ENCODE measurements at regions not wholly inside any gene's neighbourhood (a gene's known extent, or its start where the extent isn't known, plus 50 kb on each side); places are given as distances from the start of the nearest gene placed in this dataset.

GRCh38 chr3:72137865-72138861 lies 353.2 kb upstream of the PROK2 start:
- no peak overlapping the region for H2AK5ac ChIP-seq (ENCODE audit: low read depth, low read length)
- no peak for FAIRE-seq
- CTCF ChIA-PET (ENCODE audit: partially characterized antibody) = interaction anchor here (0.6 to 2.0 kb wide), 5 partner anchors 16 to 263 kb away, joined by 3 to 4 read pairs (median 3); no protein-coding TSS in a partner anchor
- TF ChIP-seq SIN3A (conservative IDR thresholded peaks at IDR 0.05 in 1 of 2, IDR thresholded peaks at IDR 0.05 in 1 of 2; ENCODE audit: low read depth in 1 of 2, low read length in 2 of 2) (no peak), PHF8 (conservative IDR thresholded peaks at IDR 0.05; ENCODE audit: low read depth, low read length) (no peak), EZH2 (IDR thresholded peaks at IDR 0.05; ENCODE audit: low read depth, low read length, severe bottlenecking) (no peak), MAFK (IDR thresholded peaks at IDR 0.05; ENCODE audit: low read depth, low read length) (no peak), GTF2F1 (IDR thresholded peaks at IDR 0.05; ENCODE audit: borderline replicate concordance, low read depth, low read length) (no peak), TBP (IDR thresholded peaks at IDR 0.05; ENCODE audit: low read depth, low read length) (no peak), KDM4A (IDR thresholded peaks at IDR 0.05; ENCODE audit: low read depth, low read length, severe bottlenecking) (no peak), CHD1 (IDR thresholded peaks at IDR 0.05; ENCODE audit: low read depth, low read length) (no peak), RBBP5 (IDR thresholded peaks at IDR 0.05; ENCODE audit: borderline replicate concordance, low read depth, low read length) (no peak), RAD21 (IDR thresholded peaks at IDR 0.05 in 1 of 2, conservative IDR thresholded peaks at IDR 0.05 in 1 of 2; ENCODE audit: low read depth in 2 of 2, low read length in 2 of 2) (no peak), EP300 (IDR thresholded peaks at IDR 0.05; ENCODE audit: borderline replicate concordance in 1 of 2, low read depth in 2 of 2, low read length in 2 of 2) (no peak)

More at GRCh38 chr3:72137865-72138861, 353.2 kb upstream of the PROK2 start:
- no peak overlapping the region for H4K8ac ChIP-seq (ENCODE audit: extremely low read depth, insufficient read depth, low read length)
- WGBS, 2 experiments (ENCODE audit: extremely low coverage in 1 of 2, insufficient coverage in 1 of 2, insufficient read length in 1 of 2, insufficient replicate concordance in 2 of 2, low coverage in 1 of 2, low lambda C conversion rate in 2 of 2, missing lambda C conversion rate in 1 of 2) = 90% methylated on average over 9 of the region's 9 CpGs; no CpG with 5 or more reads in 1 of the 2 experiments
- no peaks in the 10 kb centered on the region for H3K79me2 ChIP-seq (ENCODE audit: control insufficient read depth in 1 of 2, insufficient read depth in 2 of 2, low read length in 2 of 2)
- no peak overlapping the region for H3K18ac ChIP-seq (ENCODE audit: extremely low read depth, low read length)
- H3K23me2 ChIP-seq (ENCODE audit: low read depth, low read length) = no peaks in the 10 kb centered on the region
- H2BK12ac ChIP-seq (ENCODE audit: low read depth, low read length) = no peak overlapping the region
- DNase-seq (ENCODE audit: low read depth in 1 of 2, low spot score in 2 of 2) = no peak
- H3K14ac ChIP-seq (ENCODE audit: insufficient read length) = no peak overlapping the region
- no peaks in the 10 kb centered on the region for H3K79me1 ChIP-seq (ENCODE audit: low read depth, low read length)
- no peak overlapping the region for H2BK5ac ChIP-seq (ENCODE audit: low read depth, low read length)
- no peak overlapping the region for H3K23ac ChIP-seq (ENCODE audit: insufficient read length)
- H4K20me1 ChIP-seq (replicated peaks in 1 of 2; ENCODE audit: control insufficient read depth in 1 of 2, insufficient read depth in 2 of 2, low read length in 2 of 2) = no peaks in the 10 kb centered on the region
- H2BK20ac ChIP-seq (ENCODE audit: low read length) = no peak overlapping the region
- H4K91ac ChIP-seq (replicated peaks; ENCODE audit: insufficient read length, low read length) = no peak overlapping the region
- H3K4me2 ChIP-seq (ENCODE audit: insufficient read depth in 1 of 2, low read depth in 2 of 2, low read length in 2 of 2) = no peak overlapping the region
- peaks cover 0 to 4% (median 1%) of the 10 kb centered on the region in 4 experiments; a peak in 3 of 7 replicates for H3K4me1 ChIP-seq (replicated peaks in 1 of 4; ENCODE audit: control insufficient read depth in 3 of 4, insufficient read depth in 4 of 4, low read length in 3 of 4)
- no peak overlapping the region for H4K5ac ChIP-seq (ENCODE audit: insufficient read length, low read depth, low read length)
- H3K36me3 ChIP-seq (ENCODE audit: control insufficient read depth in 2 of 4, insufficient read depth in 4 of 4, low read length in 3 of 4) = no peaks in the 10 kb centered on the region
- H2BK120ac ChIP-seq (replicated peaks; ENCODE audit: low read depth, low read length) = no peak overlapping the region
- no peak overlapping the region for H3K27ac ChIP-seq (ENCODE audit: low read depth, low read length)
- no peak overlapping the region for H3K4me3 ChIP-seq (ENCODE audit: extremely low read depth in 1 of 4, insufficient read depth in 2 of 4, low read depth in 3 of 4, low read length in 4 of 4)
- H2BK15ac ChIP-seq (ENCODE audit: low read length) = no peak overlapping the region
- H3K9ac ChIP-seq (replicated peaks in 1 of 4; ENCODE audit: extremely low read depth in 1 of 4, low read depth in 3 of 4, low read length in 3 of 4) = no peak overlapping the region
- POLR2A ChIA-PET (ENCODE audit: partially characterized antibody) = no interaction called here
- no peaks in the 10 kb centered on the region for H3K9me3 ChIP-seq (ENCODE audit: insufficient read depth in 2 of 2, low read depth in 1 of 2, low read length in 1 of 2)
- H2AFZ ChIP-seq (ENCODE audit: low read length) = no peak overlapping the region
- no peak overlapping the region for H3K56ac ChIP-seq (replicated peaks; ENCODE audit: insufficient read length, low read depth, low read length)
- H3K4ac ChIP-seq (replicated peaks; ENCODE audit: insufficient read length, low read depth, low read length) = no peak overlapping the region
- H3K27me3 ChIP-seq (replicated peaks in 1 of 4; ENCODE audit: control insufficient read depth in 3 of 4, extremely low read depth in 1 of 4, insufficient read depth in 3 of 4, low read length in 3 of 4) = no peaks in the 10 kb centered on the region; a peak in 1 of 7 replicates

Measured in H1 (cell line).